Osteoblast (primary cell): ENCODE measurements at regions not wholly inside any gene's neighbourhood (a gene's known extent, or its start where the extent isn't known, plus 50 kb on each side); places are given as distances from the start of the nearest gene placed in this dataset.

Experiments
- DNase-seq: peaks from one replicate; pipeline ENCODE4 v3.0.0; 2011; ENCODE audit warnings: low spot score, mixed read lengths; ENCODE audit not compliant: insufficient read length; ENCODE audit errors: missing footprints
- H2AFZ ChIP-seq: 2 replicates; pipeline ENCODE4 v1.6.0; 2011; ENCODE audit warnings: mild to moderate bottlenecking, low read length
- H3K27ac ChIP-seq: 2 replicates; pipeline ENCODE4 v1.5.1; 2011; ENCODE audit warnings: mild to moderate bottlenecking, low read depth, low read length, moderate library complexity
- H3K27me3 ChIP-seq: 2 replicates; pipeline ENCODE4 v1.6.0; 2012; ENCODE audit warnings: mild to moderate bottlenecking, control low read depth, inconsistent platforms, low read length, moderate library complexity; ENCODE audit not compliant: insufficient read depth
- H3K36me3 ChIP-seq: 2 replicates; pipeline ENCODE4 v1.5.1; 2011; ENCODE audit warnings: mild to moderate bottlenecking, low read length, control low read depth, moderate library complexity; ENCODE audit not compliant: insufficient read depth
- H3K4me1 ChIP-seq: 2 replicates; pipeline ENCODE4 v1.5.1; 2011; ENCODE audit warnings: mild to moderate bottlenecking, low read length, control low read depth, moderate library complexity; ENCODE audit not compliant: insufficient read depth
- H3K4me2 ChIP-seq: 2 replicates; pipeline ENCODE4 v1.6.0; 2011; ENCODE audit warnings: mild to moderate bottlenecking, low read length; ENCODE audit not compliant: insufficient read depth
- H3K4me3 ChIP-seq: fragments of 200-600 bp; sonication (generic); 3 replicates; pipeline ENCODE4 v1.5.1; 2012; ENCODE audit warnings: mild to moderate bottlenecking, low read length, inconsistent platforms; ENCODE audit not compliant: insufficient read depth
- H3K79me2 ChIP-seq: 2 replicates; pipeline ENCODE4 v1.6.0; 2012; ENCODE audit warnings: mild to moderate bottlenecking, low read length, control low read depth, inconsistent platforms; ENCODE audit not compliant: insufficient read depth
- H3K9me3 ChIP-seq: 2 replicates; pipeline ENCODE4 v1.5.1; 2011; ENCODE audit warnings: low read depth, low read length, control low read depth
- H4K20me1 ChIP-seq: 2 replicates; pipeline ENCODE4 v1.6.0; 2012; ENCODE audit warnings: mild to moderate bottlenecking, low read length, control low read depth; ENCODE audit not compliant: insufficient read depth
- CTCF ChIP-seq: IDR thresholded peaks from 2 replicates; pipeline ENCODE4 v1.5.1; 2011; ENCODE audit warnings: mild to moderate bottlenecking, low read depth, low read length, moderate library complexity; ENCODE audit errors: extremely low read depth

GRCh38 chr4:66187175-66187720, 517.0 kb upstream of the EPHA5 start:
- Histone ChIP-seq H2AFZ (no peak overlapping the region), H4K20me1 (no peaks in the 10 kb centered on the region), H3K9me3 (no peaks in the 10 kb centered on the region), H3K4me2 (no peak overlapping the region), H3K4me3 (no peak overlapping the region), H3K79me2 (no peaks in the 10 kb centered on the region), H3K27me3 (no peaks in the 10 kb centered on the region), H3K36me3 (no peaks in the 10 kb centered on the region), H3K4me1 (no peaks in the 10 kb centered on the region), H3K27ac (no peak overlapping the region)
- no peak for TF ChIP-seq CTCF
- no peak for DNase-seq

- H3K4me1 ChIP-seq = no peaks in the 10 kb centered on the region
- no peaks in the 10 kb centered on the region for H3K9me3 ChIP-seq
- no peaks in the 10 kb centered on the region for H3K27me3 ChIP-seq
- TF ChIP-seq CTCF = no peak
- no peaks in the 10 kb centered on the region for H4K20me1 ChIP-seq
- H2AFZ ChIP-seq = no peak overlapping the region
- H3K36me3 ChIP-seq = no peaks in the 10 kb centered on the region
- H3K27ac ChIP-seq = no peak overlapping the region
- no peak overlapping the region for H3K4me2 ChIP-seq
- no peaks in the 10 kb centered on the region for H3K79me2 ChIP-seq
- no peak overlapping the region for H3K4me3 ChIP-seq
- DNase-seq = no peak
These were observed 515.8 kb upstream of the EPHA5 start for GRCh38 chr4:66186095-66186494.

GRCh38 chr4:66182636-66183035, 512.3 kb upstream of the EPHA5 start:
- no peak for DNase-seq

GRCh38 chr4:66178906-66179305, 508.6 kb upstream of the EPHA5 start:
- H3K27ac ChIP-seq = peak overlapping the region; percentile 76
- peak; percentile 77 for DNase-seq
- no peaks in the 10 kb centered on the region for H3K4me1 ChIP-seq
- no peaks in the 10 kb centered on the region for H4K20me1 ChIP-seq
- H3K4me3 ChIP-seq = no peak overlapping the region
- H3K4me2 ChIP-seq = peak overlapping the region; percentile 26
- H2AFZ ChIP-seq = peak overlapping the region; percentile 1
- no peaks in the 10 kb centered on the region for H3K36me3 ChIP-seq
- no peaks in the 10 kb centered on the region for H3K9me3 ChIP-seq
- H3K79me2 ChIP-seq = no peaks in the 10 kb centered on the region
- no peaks in the 10 kb centered on the region for H3K27me3 ChIP-seq
- no peak for TF ChIP-seq CTCF

More at GRCh38 chr4:66182636-66183035, 512.3 kb upstream of the EPHA5 start:
- no peaks in the 10 kb centered on the region for H3K9me3 ChIP-seq
- no peak overlapping the region for H3K27ac ChIP-seq
- no peak overlapping the region for H2AFZ ChIP-seq
- no peaks in the 10 kb centered on the region for H3K36me3 ChIP-seq
- H3K4me1 ChIP-seq = no peaks in the 10 kb centered on the region
- no peak overlapping the region for H3K4me3 ChIP-seq
- H3K4me2 ChIP-seq = no peak overlapping the region
- no peaks in the 10 kb centered on the region for H3K79me2 ChIP-seq
- H4K20me1 ChIP-seq = no peaks in the 10 kb centered on the region
- no peaks in the 10 kb centered on the region for H3K27me3 ChIP-seq
- TF ChIP-seq CTCF = no peak
